ENCODE measurements at regions not wholly inside any gene's neighbourhood (a gene's known extent, or its start where the extent isn't known, plus 50 kb on each side); places are given as distances from the start of the nearest gene placed in this dataset.

DNA sequence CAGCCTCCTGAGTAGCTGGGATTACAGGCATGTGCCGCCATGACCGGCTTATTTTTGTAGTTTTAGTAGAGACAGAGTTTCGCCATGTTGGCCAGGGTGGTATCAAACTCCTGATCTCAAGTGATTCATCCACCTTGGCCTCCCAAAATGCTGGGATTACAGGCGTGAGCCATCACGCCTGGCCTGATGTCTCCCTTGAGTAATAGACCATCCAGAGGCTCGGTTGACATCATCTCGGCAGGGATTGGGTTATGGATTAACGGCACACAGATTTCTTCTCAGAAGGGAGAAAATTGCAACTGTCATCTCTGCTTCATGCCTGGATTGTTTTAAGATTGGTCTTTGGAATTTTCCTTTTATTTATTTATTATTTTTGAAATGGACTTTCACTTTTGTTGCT, 239.2 kb upstream of the LARGE1 start:
- TF ChIP-seq, protein P1, sequence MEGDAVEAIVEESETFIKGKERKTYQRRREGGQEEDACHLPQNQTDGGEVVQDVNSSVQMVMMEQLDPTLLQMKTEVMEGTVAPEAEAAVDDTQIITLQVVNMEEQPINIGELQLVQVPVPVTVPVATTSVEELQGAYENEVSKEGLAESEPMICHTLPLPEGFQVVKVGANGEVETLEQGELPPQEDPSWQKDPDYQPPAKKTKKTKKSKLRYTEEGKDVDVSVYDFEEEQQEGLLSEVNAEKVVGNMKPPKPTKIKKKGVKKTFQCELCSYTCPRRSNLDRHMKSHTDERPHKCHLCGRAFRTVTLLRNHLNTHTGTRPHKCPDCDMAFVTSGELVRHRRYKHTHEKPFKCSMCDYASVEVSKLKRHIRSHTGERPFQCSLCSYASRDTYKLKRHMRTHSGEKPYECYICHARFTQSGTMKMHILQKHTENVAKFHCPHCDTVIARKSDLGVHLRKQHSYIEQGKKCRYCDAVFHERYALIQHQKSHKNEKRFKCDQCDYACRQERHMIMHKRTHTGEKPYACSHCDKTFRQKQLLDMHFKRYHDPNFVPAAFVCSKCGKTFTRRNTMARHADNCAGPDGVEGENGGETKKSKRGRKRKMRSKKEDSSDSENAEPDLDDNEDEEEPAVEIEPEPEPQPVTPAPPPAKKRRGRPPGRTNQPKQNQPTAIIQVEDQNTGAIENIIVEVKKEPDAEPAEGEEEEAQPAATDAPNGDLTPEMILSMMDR (optimal IDR thresholded peaks at IDR 0.05 in 1 of 3, IDR thresholded peaks at IDR 0.05 in 1 of 3, conservative IDR thresholded peaks at IDR 0.05 in 1 of 3; ENCODE audit: extremely low read depth in 1 of 3, insufficient read depth in 2 of 3, low read length in 3 of 3) = no peak
- TF ChIP-seq EZH2 (IDR thresholded peaks at IDR 0.05; ENCODE audit: low read length) = no peak

Data from keratinocyte (primary cell).